ENCODE measurements at regions not wholly inside any gene's neighbourhood (a gene's known extent, or its start where the extent isn't known, plus 50 kb on each side); places are given as distances from the start of the nearest gene placed in this dataset.

GRCh38 chr18:30492552-30493129 is 549.9 kb downstream of the DSC3 start:
- TF ChIP-seq HDAC6 (IDR thresholded peaks at IDR 0.05; ENCODE audit: unreplicated experiment) (no peak), PBX3 (IDR thresholded peaks at IDR 0.05; ENCODE audit: insufficient replicate concordance, low read depth, low read length) (no peak), CTCF (IDR thresholded peaks at IDR 0.05 in 2 of 3, conservative IDR thresholded peaks at IDR 0.05 in 1 of 3; ENCODE audit: control insufficient read depth in 2 of 3, extremely low read depth in 1 of 3, insufficient read depth in 1 of 3, low read depth in 3 of 3, low read length in 3 of 3) (no peak), FOXK2 (IDR thresholded peaks at IDR 0.05) (no peak), RBBP5 (conservative IDR thresholded peaks at IDR 0.05) (no peak), SPI1 (IDR thresholded peaks at IDR 0.05; ENCODE audit: borderline replicate concordance, insufficient read depth, low read depth, low read length) (no peak)
- TF ChIP-seq, protein P1, sequence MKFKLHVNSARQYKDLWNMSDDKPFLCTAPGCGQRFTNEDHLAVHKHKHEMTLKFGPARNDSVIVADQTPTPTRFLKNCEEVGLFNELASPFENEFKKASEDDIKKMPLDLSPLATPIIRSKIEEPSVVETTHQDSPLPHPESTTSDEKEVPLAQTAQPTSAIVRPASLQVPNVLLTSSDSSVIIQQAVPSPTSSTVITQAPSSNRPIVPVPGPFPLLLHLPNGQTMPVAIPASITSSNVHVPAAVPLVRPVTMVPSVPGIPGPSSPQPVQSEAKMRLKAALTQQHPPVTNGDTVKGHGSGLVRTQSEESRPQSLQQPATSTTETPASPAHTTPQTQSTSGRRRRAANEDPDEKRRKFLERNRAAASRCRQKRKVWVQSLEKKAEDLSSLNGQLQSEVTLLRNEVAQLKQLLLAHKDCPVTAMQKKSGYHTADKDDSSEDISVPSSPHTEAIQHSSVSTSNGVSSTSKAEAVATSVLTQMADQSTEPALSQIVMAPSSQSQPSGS (IDR thresholded peaks at IDR 0.05; ENCODE audit: low read length): no peak
